Motor neuron (in vitro differentiated cells): ENCODE measurements at regions not wholly inside any gene's neighbourhood (a gene's known extent, or its start where the extent isn't known, plus 50 kb on each side); places are given as distances from the start of the nearest gene placed in this dataset.
A peak's percentile ranks its signal among the peaks of the same experiment; 100 is the strongest.
"Not testable (repeated sequence)": the region's sequence is repeated elsewhere in the genome, so short reads cannot be mapped to it uniquely, and the experiment has no call there.

ENCODE experiments used
- ATAC-seq, 8 experiments: fragments of 200-7000 bp; cut with Tn5 transposase; replicated peaks in 6 of 8; 2 replicates each; pipeline ENCODE4 v1.8.0; 2021; ENCODE audit warnings: mild to moderate bottlenecking in 8 of 8, moderate library complexity in 8 of 8
- H3K27ac ChIP-seq, 2 donors: fragments of 250-450 bp; sonication (Bioruptor Pico); 2 replicates each; pipeline ENCODE4 v1.9.0; 2021; ENCODE audit warnings: antibody characterized with exemption in 2 of 2, mild to moderate bottlenecking in 2 of 2, moderate library complexity in 1 of 2
- H3K4me1 ChIP-seq, 2 donors: fragments of 250-450 bp; sonication (Bioruptor Pico); replicated peaks in 1 of 2; 2 replicates each; pipeline ENCODE4 v1.6.1; 2021; ENCODE audit warnings: antibody characterized with exemption in 2 of 2, mild to moderate bottlenecking in 2 of 2, moderate library complexity in 1 of 2
- H3K4me3 ChIP-seq, 5 donors: fragments of 250-450 bp; sonication (Bioruptor Pico); 2 replicates each; pipeline ENCODE4 v1.9.0; 2021; ENCODE audit warnings: antibody characterized with exemption in 5 of 5, mild to moderate bottlenecking in 5 of 5, moderate library complexity in 4 of 5
- WGBS, 10 experiments: fragments of 450-650 bp; shearing (Covaris generic); methylation state at CpG; one replicate each; pipeline ENCODE4 v1.0.0; 2022; 5-methylcytosine and 5-hydroxymethylcytosine counted together
- in situ Hi-C, 9 experiments: fragments of 400-800 bp; cut with MboI; loops; one replicate each; pipeline ENCODE4 v1.15.0; 2021; ENCODE audit warnings: low sequenced_read_pairs in 9 of 9, low pct_unique_long_range_greater_than_20kb in 2 of 9; ENCODE audit not compliant: unreplicated experiment in 9 of 9

DNA sequence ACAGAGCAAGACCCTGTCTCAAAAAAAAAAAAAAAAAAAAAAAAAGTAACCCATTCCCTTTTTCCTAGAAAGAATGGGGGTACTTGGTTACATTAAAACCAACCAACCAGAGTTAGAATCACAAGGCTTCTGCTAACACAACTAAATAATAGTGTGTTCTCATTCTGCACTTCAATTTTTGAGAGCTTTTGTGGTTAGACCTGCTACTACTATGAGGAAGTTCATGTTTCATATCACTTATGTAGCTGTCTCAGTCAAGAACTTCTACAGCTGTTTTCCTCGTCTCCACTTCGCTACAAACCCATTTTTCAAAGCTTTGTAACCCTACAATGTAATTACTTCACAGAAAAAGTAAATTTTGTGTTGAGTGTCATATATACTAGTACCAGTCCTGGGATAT, 58.3 kb downstream of the PDHA2 start:
- in situ Hi-C loops, result no loop called here
- no peak for ATAC-seq

DNA sequence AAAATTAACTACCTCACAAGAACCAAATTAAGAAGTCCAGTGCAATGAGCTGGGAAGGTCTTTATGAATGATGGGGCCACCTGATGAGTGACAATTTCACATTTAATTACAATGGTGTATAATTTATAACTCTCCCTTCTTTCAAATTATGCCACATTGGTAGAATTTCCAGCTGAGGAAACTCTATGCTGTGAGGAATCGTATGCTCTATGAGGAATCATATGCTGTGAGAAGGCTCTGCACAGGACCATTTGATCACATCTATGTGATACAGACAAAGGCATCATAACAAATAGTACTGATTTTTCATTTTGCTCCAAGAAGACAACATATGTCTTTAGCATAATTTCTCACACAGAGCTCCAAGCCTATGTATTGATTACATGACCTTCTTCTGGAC, 69.3 kb downstream of the PDHA2 start:
- Histone ChIP-seq H3K4me1 (peaks cover 0 to 19% of the 10 kb centered on the region in 2 donors), H3K27ac (no peak overlapping the region), H3K4me3 (no peak overlapping the region)
- ATAC-seq, result peak in 2 of 8 experiments; percentile 76 to 77
- in situ Hi-C loops, result no loop called here
- WGBS, 10 experiments, result 0 to 100% (median 60%) methylated on average over 1 of the region's 1 CpG; no CpG with 5 or more reads in 4 of the 10 experiments

More for the DNA sequence above, 58.3 kb downstream of the PDHA2 start:
- H3K27ac ChIP-seq, result no peak overlapping the region
- no peak overlapping the region for H3K4me3 ChIP-seq
- no peaks in the 10 kb centered on the region for H3K4me1 ChIP-seq
- WGBS, 10 experiments, result 0 to 95% (median 79%) methylated on average over 2 of the region's 2 CpGs; no CpG with 5 or more reads in 2 of the 10 experiments

DNA sequence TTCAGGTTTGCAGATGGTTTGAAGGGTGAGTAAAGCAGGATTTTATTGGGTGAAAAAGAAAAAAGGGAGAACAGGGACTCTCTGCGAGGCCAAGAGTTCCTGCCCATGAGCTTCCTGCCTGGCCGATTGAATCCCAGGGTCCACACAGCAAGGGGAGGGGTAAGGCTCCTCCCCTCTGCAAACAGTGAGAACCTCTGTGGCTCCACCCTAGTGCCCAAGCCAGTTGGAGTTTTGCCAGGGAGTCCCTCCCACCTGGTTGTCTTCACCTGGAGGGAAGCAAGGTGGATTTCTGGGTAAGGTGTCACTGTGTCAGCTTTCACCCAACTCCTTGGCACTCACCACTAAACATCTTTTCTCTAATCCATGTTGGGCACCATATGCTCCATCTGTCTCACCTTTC, 70.9 kb downstream of the PDHA2 start:
- Histone ChIP-seq H3K4me3 (no peak overlapping the region), H3K4me1 (peaks cover 0 to 19% of the 10 kb centered on the region in 2 donors), H3K27ac (no peak overlapping the region)
- in situ Hi-C loops, result no loop called here
- 0 to 100% (median 79%) methylated on average over 1 to 2 of the region's 2 CpGs; no CpG with 5 or more reads in 2 of the 10 experiments for WGBS, 10 experiments
- no peak for ATAC-seq

DNA sequence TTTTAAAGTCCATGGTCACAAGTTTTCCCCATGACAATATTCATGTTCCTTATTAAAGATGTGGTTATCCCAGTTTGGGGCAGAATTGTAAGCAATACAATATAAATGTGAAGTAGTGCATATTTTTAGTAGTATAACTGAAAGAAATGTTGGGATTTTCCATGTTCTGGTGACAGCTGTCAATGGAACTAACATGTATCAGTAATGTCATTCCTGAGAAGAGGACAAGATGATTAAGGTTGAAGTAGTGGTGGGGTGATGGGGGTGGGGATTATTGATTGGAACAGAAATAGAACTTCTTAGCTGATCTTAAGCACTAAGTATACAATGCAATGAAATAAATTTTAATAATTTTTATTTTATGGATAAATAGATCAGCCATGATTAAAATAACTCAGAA, 81.6 kb downstream of the PDHA2 start:
- Histone ChIP-seq H3K27ac (no peak overlapping the region), H3K4me1 (no peaks in the 10 kb centered on the region), H3K4me3 (no peak overlapping the region)
- ATAC-seq, result no peak
- in situ Hi-C loops, result no loop called here

DNA sequence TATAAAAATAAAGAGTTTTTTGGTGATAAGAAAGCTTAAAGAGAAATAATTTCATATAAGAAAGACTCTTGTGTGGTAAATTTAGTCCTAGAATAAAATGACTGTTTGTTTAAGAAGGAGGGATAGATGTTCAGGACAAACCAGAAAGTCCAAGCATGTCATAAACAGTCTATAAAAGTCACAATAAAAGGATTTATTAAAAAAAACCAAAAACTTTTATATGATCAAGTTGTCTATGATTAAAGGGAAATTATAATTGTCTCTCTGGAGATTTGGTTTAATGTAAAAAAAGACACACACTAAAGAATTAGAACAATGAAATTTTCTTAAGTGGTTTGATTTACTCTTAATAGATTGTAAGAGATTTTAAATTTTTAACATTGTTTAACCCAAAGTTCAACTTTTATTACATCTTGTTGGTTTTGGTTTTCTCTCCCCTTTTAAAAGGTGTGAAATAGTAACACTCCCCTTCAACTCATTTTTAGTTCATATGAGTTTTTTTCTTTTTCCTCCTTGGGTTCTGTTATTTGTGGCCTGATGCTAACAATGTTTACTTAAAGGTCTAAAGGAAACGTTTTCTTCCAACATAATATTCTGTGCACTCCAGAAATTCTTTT, 89.7 kb downstream of the PDHA2 start:
- Histone ChIP-seq H3K4me1 (no peaks in the 10 kb centered on the region), H3K27ac (no peak overlapping the region), H3K4me3 (no peak overlapping the region)
- ATAC-seq, result no peak
- 0 to 86% (median 31%) methylated on average over 1 of the region's 1 CpG for WGBS, 10 experiments
- in situ Hi-C loops, result no loop called here

DNA sequence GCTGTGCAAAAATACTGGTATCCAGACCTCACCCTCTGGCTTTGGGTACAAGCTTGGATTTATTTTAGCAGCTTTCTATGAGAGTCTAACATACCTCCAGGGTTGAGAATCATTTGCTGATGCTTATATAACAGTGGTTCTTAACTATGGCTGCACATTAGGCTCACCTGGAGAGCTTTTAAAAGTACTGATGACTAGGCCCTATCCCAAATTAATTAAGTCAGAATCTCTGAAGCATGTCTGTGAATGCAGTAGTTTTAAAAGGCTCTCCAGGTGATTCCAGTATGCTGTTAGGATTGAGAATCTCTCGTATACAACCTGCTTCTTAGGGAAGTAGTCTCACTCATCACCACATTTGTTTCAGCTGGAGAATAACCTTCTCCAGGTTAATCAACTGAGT, 99.2 kb downstream of the PDHA2 start:
- no peak overlapping the region for H3K4me3 ChIP-seq
- in situ Hi-C loops, result no loop called here
- no peaks in the 10 kb centered on the region for H3K4me1 ChIP-seq
- H3K27ac ChIP-seq, result no peak overlapping the region
- ATAC-seq, result no peak
- WGBS, 10 experiments, result 89 to 100% methylated on average over 1 of the region's 1 CpG; no CpG with 5 or more reads in 8 of the 10 experiments

DNA sequence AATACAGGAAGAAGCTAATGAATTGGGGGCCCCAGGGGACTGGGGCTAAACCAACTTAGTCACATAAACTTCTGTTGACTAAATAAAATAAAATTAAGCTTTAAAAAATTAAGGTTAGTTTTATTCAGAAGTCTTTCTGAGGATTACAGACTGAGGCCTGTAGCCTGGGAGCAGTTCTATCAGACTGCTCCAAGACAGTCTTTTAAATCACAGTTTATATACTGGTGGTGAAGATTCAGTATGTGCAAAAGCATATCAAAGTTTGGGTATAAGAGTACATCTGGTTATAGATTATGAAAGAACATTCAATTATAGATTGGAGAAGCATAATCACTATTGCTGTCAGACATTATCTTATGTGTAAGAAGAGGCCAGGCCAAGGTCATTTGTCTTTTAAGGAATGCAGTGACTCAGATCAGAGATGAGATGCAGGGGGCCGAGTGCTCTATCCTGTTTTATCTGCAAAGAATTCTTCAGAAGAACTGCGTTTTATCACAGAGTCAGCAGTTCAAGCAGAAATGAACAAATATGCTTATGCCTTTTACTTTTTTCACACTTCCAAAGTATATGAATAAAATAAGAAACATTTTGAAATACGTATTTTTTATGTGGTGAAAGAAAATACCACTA, 109.4 kb downstream of the PDHA2 start:
- H3K4me3 ChIP-seq, result no peak overlapping the region
- ATAC-seq, result peak in 4 of 8 experiments; percentile 27 to 56 (median 53)
- no peak overlapping the region for H3K27ac ChIP-seq
- H3K4me1 ChIP-seq, result peaks cover 0 to 4% of the 10 kb centered on the region in 2 donors
- WGBS, 10 experiments, result 0 to 100% (median 64%) methylated on average over 1 to 3 of the region's 3 CpGs
- in situ Hi-C loops, result no loop called here

DNA sequence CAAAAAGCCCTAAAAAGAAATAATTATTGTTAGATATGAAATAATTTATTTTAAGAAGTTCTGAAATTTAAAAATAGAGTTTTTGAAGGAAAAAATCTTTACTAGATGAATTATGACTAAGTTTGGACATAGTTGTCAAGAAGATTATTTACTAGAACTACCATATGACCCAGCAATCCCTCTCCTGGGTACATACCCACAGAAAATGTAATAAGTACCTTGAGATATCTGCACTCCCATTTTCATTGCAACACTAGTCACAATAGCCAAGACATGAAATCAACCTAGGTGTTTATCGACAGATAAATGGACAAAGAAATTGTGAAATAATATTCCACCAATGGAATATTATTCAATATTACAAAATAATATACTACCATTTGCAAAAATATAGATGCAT, 109.9 kb downstream of the PDHA2 start:
- peaks cover 0 to 4% of the 10 kb centered on the region in 2 donors for H3K4me1 ChIP-seq
- no peak for ATAC-seq
- no peak overlapping the region for H3K27ac ChIP-seq
- in situ Hi-C loops, result no loop called here
- H3K4me3 ChIP-seq, result no peak overlapping the region
- 0 to 100% (median 92%) methylated on average over 1 of the region's 1 CpG; no CpG with 5 or more reads in 1 of the 10 experiments for WGBS, 10 experiments

DNA sequence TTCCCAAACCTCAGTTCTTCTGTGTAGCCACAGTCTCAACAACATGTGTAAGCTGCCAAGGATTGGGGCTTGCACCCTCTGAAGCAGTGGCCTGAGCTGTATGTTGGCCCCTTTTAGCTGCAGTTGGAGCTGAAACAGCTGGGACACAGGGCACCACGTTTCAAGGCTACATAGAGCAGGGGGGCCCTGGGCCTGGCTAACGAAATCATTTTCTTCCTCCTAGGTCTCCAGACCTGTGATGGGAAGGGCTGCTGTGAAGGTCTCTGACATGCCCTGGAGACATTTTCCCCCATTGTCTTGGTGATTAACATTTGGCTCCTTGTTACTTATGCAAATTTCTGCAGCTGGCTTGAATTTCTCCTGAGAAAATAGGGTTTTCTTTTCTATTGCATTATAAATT, 112.6 kb downstream of the PDHA2 start:
- H3K4me3 ChIP-seq, H3K27ac ChIP-seq, in situ Hi-C loops: not testable (repeated sequence)
- ATAC-seq, result peak in 1 of 8 experiments; percentile 44
- H3K4me1 ChIP-seq, result peaks cover 0 to 13% of the 10 kb centered on the region in 2 donors
- 0 to 25% (median 9%) methylated on average over 1 to 2 of the region's 2 CpGs; no CpG with 5 or more reads in 6 of the 10 experiments for WGBS, 10 experiments

DNA sequence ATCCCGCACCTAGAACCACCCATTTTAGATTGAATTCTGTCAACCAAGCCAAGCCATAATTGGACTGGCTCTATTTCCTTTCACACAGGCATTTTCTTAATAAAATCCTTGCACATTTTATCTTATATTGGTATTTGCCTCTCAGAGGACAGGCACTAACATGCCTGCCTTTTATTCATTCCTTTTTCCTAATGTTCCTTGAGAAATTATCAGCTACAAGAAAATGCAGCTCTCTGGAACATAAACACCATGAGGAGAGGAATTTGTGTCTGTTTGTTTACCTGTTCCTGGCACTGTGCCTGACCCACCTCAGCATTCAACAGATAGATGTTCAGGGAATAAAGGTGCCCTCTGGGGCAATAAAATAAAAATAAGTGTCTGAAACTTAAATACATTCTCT, 116.2 kb downstream of the PDHA2 start:
- WGBS, 10 experiments, result 10 to 100% (median 100%) methylated on average over 1 of the region's 1 CpG; no CpG with 5 or more reads in 4 of the 10 experiments
- in situ Hi-C loops, result no loop called here
- ATAC-seq, result no peak
- no peak overlapping the region for H3K4me3 ChIP-seq
- H3K27ac ChIP-seq, result no peak overlapping the region
- peaks cover 0 to 25% of the 10 kb centered on the region in 2 donors for H3K4me1 ChIP-seq

DNA sequence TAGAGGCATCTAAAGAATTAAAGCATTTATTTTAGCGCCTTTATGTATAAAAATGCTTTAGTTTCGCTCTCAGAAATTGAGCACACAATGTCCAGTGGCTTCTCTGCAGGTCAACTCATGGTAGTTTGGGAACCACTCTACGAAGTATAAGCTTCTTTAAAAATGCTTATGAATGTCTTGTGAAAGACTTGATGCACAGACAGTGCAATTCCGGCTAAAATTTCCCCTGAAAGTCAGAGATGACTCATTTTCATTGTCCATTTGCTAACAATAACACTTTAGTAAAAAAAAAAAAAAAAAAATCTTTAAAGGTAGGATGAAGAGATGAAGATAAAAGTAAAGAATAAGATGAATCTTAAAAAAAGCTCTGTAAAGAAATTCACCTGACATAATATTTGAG, 117.2 kb downstream of the PDHA2 start:
- Histone ChIP-seq H3K4me1 (peaks cover 0 to 25% of the 10 kb centered on the region in 2 donors), H3K27ac (no peak overlapping the region), H3K4me3 (no peak overlapping the region)
- in situ Hi-C loops, result no loop called here
- no peak for ATAC-seq
- WGBS, 10 experiments, result 8 to 100% (median 70%) methylated on average over 2 to 4 of the region's 4 CpGs; no CpG with 5 or more reads in 1 of the 10 experiments

DNA sequence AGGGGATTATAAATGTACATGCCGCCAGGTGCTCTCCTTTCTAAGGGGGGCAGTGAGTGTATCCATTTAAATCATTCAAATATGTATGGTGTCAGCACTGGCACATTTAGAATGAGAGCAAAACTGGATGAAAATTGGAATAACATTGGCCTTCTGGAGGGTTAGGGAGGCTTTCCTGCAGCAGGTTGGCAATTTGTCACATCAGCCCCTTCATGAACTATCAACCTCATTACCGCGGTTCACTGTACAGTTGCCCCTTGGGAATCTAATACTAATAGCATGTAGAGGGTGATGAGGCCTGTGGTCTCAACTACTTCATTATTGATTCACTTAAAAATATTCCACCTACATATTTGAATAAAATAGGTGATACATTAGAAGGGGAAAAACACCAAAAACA, 117.9 kb downstream of the PDHA2 start:
- Histone ChIP-seq H3K4me1 (peaks cover 0 to 25% of the 10 kb centered on the region in 2 donors), H3K27ac (no peak overlapping the region), H3K4me3 (no peak overlapping the region)
- in situ Hi-C loops, result no loop called here
- 44 to 100% (median 58%) methylated on average over 1 to 3 of the region's 3 CpGs; no CpG with 5 or more reads in 4 of the 10 experiments for whole genome bisulfite sequencing, 10 experiments
- ATAC-seq, result peak in 5 of 8 experiments; percentile 27 to 95 (median 75)

DNA sequence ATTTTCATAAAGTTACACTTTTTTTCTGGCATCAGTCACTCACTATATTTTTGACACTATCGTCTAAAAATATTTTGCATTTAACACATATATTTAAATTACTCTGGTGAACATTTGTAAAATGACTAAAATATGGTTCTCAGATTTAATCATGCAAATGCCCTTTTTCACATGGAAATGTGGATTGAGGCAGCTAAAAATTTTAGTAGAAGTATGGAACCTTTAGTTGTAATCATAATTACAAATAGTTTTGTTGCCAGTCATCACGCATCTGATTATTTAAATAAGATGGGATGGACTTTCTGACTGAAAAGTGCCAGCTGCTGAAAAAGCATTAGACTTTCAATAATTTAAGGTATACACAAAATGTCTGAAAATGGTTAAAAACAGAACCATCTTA, 119.3 kb downstream of the PDHA2 start:
- H3K4me3 ChIP-seq, result no peak overlapping the region
- ATAC-seq, result peak in 2 of 8 experiments; percentile 66 to 84
- peaks cover 0 to 25% of the 10 kb centered on the region in 2 donors for H3K4me1 ChIP-seq
- no peak overlapping the region for H3K27ac ChIP-seq
- WGBS, 10 experiments, result 0 to 100% (median 88%) methylated on average over 1 to 2 of the region's 2 CpGs
- in situ Hi-C loops, result no loop called here

DNA sequence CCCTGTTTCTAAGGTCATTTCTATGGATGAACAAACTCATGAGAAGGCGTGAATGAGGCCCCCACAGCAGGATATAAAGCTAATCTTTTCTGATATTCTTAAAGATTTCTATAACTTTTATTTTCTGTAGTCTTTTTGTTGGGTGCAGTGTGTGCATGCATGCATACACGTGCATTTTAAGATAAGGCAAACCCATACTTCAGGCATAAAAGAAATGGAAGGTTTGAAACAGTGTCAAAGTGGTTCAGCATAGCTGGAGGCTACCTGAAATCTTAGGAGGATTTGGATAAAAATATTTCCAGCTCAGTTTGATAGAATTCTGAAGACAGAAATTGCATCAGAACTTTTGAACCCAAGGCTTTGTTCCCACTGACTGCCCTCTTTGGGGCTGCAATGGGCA, 119.7 kb downstream of the PDHA2 start:
- ATAC-seq, result peak in 3 of 8 experiments; percentile 25 to 63 (median 63)
- Histone ChIP-seq H3K27ac (no peak overlapping the region), H3K4me1 (peaks cover 0 to 25% of the 10 kb centered on the region in 2 donors), H3K4me3 (no peak overlapping the region)
- 11 to 95% (median 88%) methylated on average over 1 to 2 of the region's 2 CpGs; no CpG with 5 or more reads in 2 of the 10 experiments for WGBS, 10 experiments
- in situ Hi-C loops, result no loop called here
